ENCODE measurements at regions not wholly inside any gene's neighbourhood (a gene's known extent, or its start where the extent isn't known, plus 50 kb on each side); places are given as distances from the start of the nearest gene placed in this dataset.

- Histone ChIP-seq H3K79me2 (ENCODE audit: control insufficient read depth, insufficient read depth, low read length) (no peaks in the 10 kb centered on the region), H3K4me2 (ENCODE audit: extremely low read depth, insufficient read depth, low read length) (no peak overlapping the region), H2AFZ (ENCODE audit: low read length) (no peak overlapping the region), H3K4me3 (replicated peaks in 1 of 4; ENCODE audit: control extremely low read depth in 1 of 4, insufficient read depth in 1 of 4, low read depth in 3 of 4, low read length in 4 of 4) (no peak overlapping the region), H3K9me3 (ENCODE audit: control insufficient read depth, insufficient read depth, low read depth, low read length) (no peaks in the 10 kb centered on the region), H3K4me1 (ENCODE audit: control insufficient read depth, extremely low read depth, insufficient read depth, low read length) (no peaks in the 10 kb centered on the region), H3K9ac (ENCODE audit: insufficient read depth, low read length) (no peak overlapping the region), H3K27ac (ENCODE audit: insufficient read depth, low read length) (no peak overlapping the region), H4K20me1 (ENCODE audit: control insufficient read depth, extremely low read depth, insufficient read depth, low read length) (no peaks in the 10 kb centered on the region), H3K27me3 (ENCODE audit: control insufficient read depth, insufficient read depth, low read length) (no peaks in the 10 kb centered on the region), H3K36me3 (ENCODE audit: control insufficient read depth, insufficient read depth, low read length) (no peaks in the 10 kb centered on the region)
- DNase-seq (ENCODE audit: low read depth in 2 of 2) = peak in 1 of 2 donors; percentile 26
- TF ChIP-seq CTCF (conservative IDR thresholded peaks at IDR 0.05 in 1 of 2, IDR thresholded peaks at IDR 0.05 in 1 of 2; ENCODE audit: low read depth in 1 of 2, low read length in 2 of 2) (no peak), EZH2 (IDR thresholded peaks at IDR 0.05; ENCODE audit: low read length, missing control alignments) (no peak)
Measured at GRCh38 chr2:124967325-124967724, 942.2 kb downstream of the CNTNAP5 start.

- H2AFZ ChIP-seq (ENCODE audit: low read length) = no peak overlapping the region
- H3K27me3 ChIP-seq (ENCODE audit: control insufficient read depth, insufficient read depth, low read length) = no peaks in the 10 kb centered on the region
- no peak for DNase-seq (ENCODE audit: low read depth in 2 of 2)
Measured at GRCh38 chr2:124970030-124970429, 944.9 kb downstream of the CNTNAP5 start.

GRCh38 chr2:124973396-124973795 lies 948.3 kb downstream of the CNTNAP5 start:
- Histone ChIP-seq H4K20me1 (ENCODE audit: control insufficient read depth, extremely low read depth, insufficient read depth, low read length) (no peaks in the 10 kb centered on the region), H3K79me2 (ENCODE audit: control insufficient read depth, insufficient read depth, low read length) (no peaks in the 10 kb centered on the region), H3K9me3 (ENCODE audit: control insufficient read depth, insufficient read depth, low read depth, low read length) (no peaks in the 10 kb centered on the region), H3K36me3 (ENCODE audit: control insufficient read depth, insufficient read depth, low read length) (no peaks in the 10 kb centered on the region), H3K4me2 (ENCODE audit: extremely low read depth, insufficient read depth, low read length) (no peak overlapping the region), H3K27ac (ENCODE audit: insufficient read depth, low read length) (no peak overlapping the region), H3K27me3 (ENCODE audit: control insufficient read depth, insufficient read depth, low read length) (no peaks in the 10 kb centered on the region), H3K9ac (ENCODE audit: insufficient read depth, low read length) (no peak overlapping the region), H3K4me1 (ENCODE audit: control insufficient read depth, extremely low read depth, insufficient read depth, low read length) (no peaks in the 10 kb centered on the region), H3K4me3 (replicated peaks in 1 of 4; ENCODE audit: control extremely low read depth in 1 of 4, insufficient read depth in 1 of 4, low read depth in 3 of 4, low read length in 4 of 4) (no peak overlapping the region), H2AFZ (ENCODE audit: low read length) (no peak overlapping the region)
- peak; percentile 33 to 83 for DNase-seq (ENCODE audit: low read depth in 2 of 2)
- TF ChIP-seq EZH2 (IDR thresholded peaks at IDR 0.05; ENCODE audit: low read length, missing control alignments) (no peak), CTCF (conservative IDR thresholded peaks at IDR 0.05 in 1 of 2, IDR thresholded peaks at IDR 0.05 in 1 of 2; ENCODE audit: low read depth in 1 of 2, low read length in 2 of 2) (no peak)

More at GRCh38 chr2:124970030-124970429, 944.9 kb downstream of the CNTNAP5 start:
- Histone ChIP-seq H3K36me3 (ENCODE audit: control insufficient read depth, insufficient read depth, low read length) (no peaks in the 10 kb centered on the region), H3K4me3 (replicated peaks in 1 of 4; ENCODE audit: control extremely low read depth in 1 of 4, insufficient read depth in 1 of 4, low read depth in 3 of 4, low read length in 4 of 4) (no peak overlapping the region), H4K20me1 (ENCODE audit: control insufficient read depth, extremely low read depth, insufficient read depth, low read length) (no peaks in the 10 kb centered on the region), H3K79me2 (ENCODE audit: control insufficient read depth, insufficient read depth, low read length) (no peaks in the 10 kb centered on the region), H3K27ac (ENCODE audit: insufficient read depth, low read length) (no peak overlapping the region), H3K4me1 (ENCODE audit: control insufficient read depth, extremely low read depth, insufficient read depth, low read length) (no peaks in the 10 kb centered on the region), H3K9me3 (ENCODE audit: control insufficient read depth, insufficient read depth, low read depth, low read length) (no peaks in the 10 kb centered on the region), H3K9ac (ENCODE audit: insufficient read depth, low read length) (no peak overlapping the region), H3K4me2 (ENCODE audit: extremely low read depth, insufficient read depth, low read length) (no peak overlapping the region)
- TF ChIP-seq CTCF (conservative IDR thresholded peaks at IDR 0.05 in 1 of 2, IDR thresholded peaks at IDR 0.05 in 1 of 2; ENCODE audit: low read depth in 1 of 2, low read length in 2 of 2) (no peak), EZH2 (IDR thresholded peaks at IDR 0.05; ENCODE audit: low read length, missing control alignments) (no peak)

Measured in fibroblast of lung (primary cell).